Spleen (tissue), 11 donors: ENCODE measurements at regions not wholly inside any gene's neighbourhood (a gene's known extent, or its start where the extent isn't known, plus 50 kb on each side); places are given as distances from the start of the nearest gene placed in this dataset.
A peak's percentile ranks its signal among the peaks of the same experiment; 100 is the strongest.

Experiments
- DNase-seq: peaks from one replicate; pipeline ENCODE4 v3.0.0-alpha.2; 2020
- H3K27ac ChIP-seq, 8 donors: fragments of 200-600 bp; sonication (generic) in 7 of 8; 1 replicate in 4 of 8; 2 replicates in 4 of 8; pipeline versions ENCODE4 v1.5.0 to v1.8.0; 2016 to 2021; ENCODE audit warnings: inconsistent platforms in 4 of 8, mild to moderate bottlenecking in 4 of 8, moderate library complexity in 1 of 8
- H3K27me3 ChIP-seq, 7 donors: fragments of 200-600 bp; sonication (generic) in 6 of 7; replicated peaks in 1 of 7; 1 replicate in 4 of 7; 2 replicates in 3 of 7; pipeline versions ENCODE4 v1.5.0 to v1.8.0; 2016 to 2021; ENCODE audit warnings: inconsistent platforms in 3 of 7, mild to moderate bottlenecking in 1 of 7
- H3K36me3 ChIP-seq, 6 donors: fragments of 200-600 bp; sonication (generic) in 5 of 6; 1 replicate in 4 of 6; 2 replicates in 2 of 6; pipeline versions ENCODE4 v1.5.0 to v1.8.0; 2016 to 2021; ENCODE audit warnings: inconsistent platforms in 2 of 6
- H3K4me1 ChIP-seq, 6 donors: fragments of 200-600 bp; sonication (generic) in 5 of 6; 1 replicate in 3 of 6; 2 replicates in 3 of 6; pipeline versions ENCODE4 v1.5.0 to v1.8.0; 2016 to 2021; ENCODE audit warnings: inconsistent platforms in 3 of 6
- H3K4me3 ChIP-seq, 8 donors: fragments of 200-600 bp; sonication (generic) in 7 of 8; 1 replicate in 4 of 8; 2 replicates in 4 of 8; pipeline versions ENCODE4 v1.5.0 to v1.8.0; 2016 to 2021; ENCODE audit warnings: inconsistent platforms in 4 of 8, mild to moderate bottlenecking in 4 of 8, moderate library complexity in 2 of 8
- H3K9me3 ChIP-seq, 8 donors: fragments of 200-600 bp; sonication (generic) in 7 of 8; 1 replicate in 4 of 8; 2 replicates in 4 of 8; pipeline versions ENCODE4 v1.5.0 to v1.8.0; 2016 to 2021; ENCODE audit warnings: inconsistent platforms in 4 of 8
- POLR2A ChIP-seq, 3 donors: fragments of 450-650 bp; IDR thresholded peaks; one replicate each; pipeline ENCODE4 v1.5.1; 2017; ENCODE audit warnings: antibody characterized with exemption in 3 of 3, mild to moderate bottlenecking in 1 of 3
- POLR2AphosphoS5 ChIP-seq, 3 donors: sonication (generic); formaldehyde crosslinking; IDR thresholded peaks; one replicate each; pipeline ENCODE4 v1.5.1; 2017; ENCODE audit warnings: antibody characterized with exemption in 3 of 3
- WGBS, 5 donors: extraction: QIAGEN DNeasy Blood & Tissue Kit in 3 of 5; methylation state at CpG; one replicate each; pipeline versions ENCODE4 v1.1.5 to v1.1.7; 2013 to 2018; 5-methylcytosine and 5-hydroxymethylcytosine counted together
- intact Hi-C: fragments of 100-400 bp; cut with DNase I; formaldehyde crosslinking; loops from one replicate; pipeline ENCODE4 v1.15.0; 2023; ENCODE audit warnings: low total_unique reads
- TF ChIP-seq, protein P1 (sequence below), 11 experiments: fragments of 200-600 bp in 7 of 11; fragments of 450-650 bp in 4 of 11; sonication (generic) in 4 of 11; IDR thresholded peaks in 8 of 11; conservative IDR thresholded peaks in 3 of 11; 1 replicate in 7 of 11; 2 replicates in 4 of 11; pipeline versions ENCODE4 v1.4.0 to v1.8.0; 2016 to 2021; ENCODE audit warnings: antibody characterized with exemption in 11 of 11, inconsistent platforms in 4 of 11, mild to moderate bottlenecking in 1 of 11
- donor health status: healthy with polysubstance abuse.
- donor health status: DM: no; HTN: no; CAD: no; lungs with moderate emphysema.
- donor health status: DM: no; HTN: no; CAD: no.
- donor health status: Bipolar disorder and iron deficiency.
- donor health status: healthy.
- donor health status: DM: no; HTN: no; CAD: no.
- donor health status: DM: yes; HTN: yes; CAD: no.

DNA sequence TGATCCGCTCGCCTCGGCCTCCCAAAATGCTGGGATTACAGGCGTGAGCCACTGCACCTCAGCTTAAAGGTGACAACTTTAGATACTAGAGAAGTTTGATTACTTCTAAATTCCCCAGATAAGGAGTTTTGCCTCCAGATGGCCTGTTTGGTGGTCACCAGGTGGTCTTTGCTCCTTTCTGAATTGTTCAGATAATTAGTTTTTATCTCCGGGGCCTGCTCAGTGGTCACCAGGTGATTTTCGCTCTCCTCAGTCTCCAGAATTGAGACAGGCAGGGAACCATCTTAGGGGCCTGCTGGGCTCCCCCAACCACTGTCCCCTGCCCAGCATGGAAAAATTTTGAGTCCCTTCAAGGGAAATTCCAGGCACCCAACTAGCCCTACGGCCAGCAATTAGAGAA, 62.6 kb downstream of the GPR6 start:
- intact Hi-C loops: loop anchor here (2.0 kb wide), 1 partner anchor 348 kb away; no protein-coding TSS in a partner anchor
- no peak for DNase-seq
- Histone ChIP-seq H3K27me3 (no peaks in the 10 kb centered on the region), H3K4me3 (no peak overlapping the region), H3K9me3 (peaks cover 0 to 2% (median 0%) of the 10 kb centered on the region in 8 donors), H3K27ac (no peak overlapping the region), H3K36me3 (no peaks in the 10 kb centered on the region), H3K4me1 (peaks cover 0 to 43% (median 17%) of the 10 kb centered on the region in 6 donors)
- TF ChIP-seq POLR2A (IDR thresholded peaks at IDR 0.05) (no peak), POLR2AphosphoS5 (IDR thresholded peaks at IDR 0.05) (no peak)
- TF ChIP-seq, protein P1, sequence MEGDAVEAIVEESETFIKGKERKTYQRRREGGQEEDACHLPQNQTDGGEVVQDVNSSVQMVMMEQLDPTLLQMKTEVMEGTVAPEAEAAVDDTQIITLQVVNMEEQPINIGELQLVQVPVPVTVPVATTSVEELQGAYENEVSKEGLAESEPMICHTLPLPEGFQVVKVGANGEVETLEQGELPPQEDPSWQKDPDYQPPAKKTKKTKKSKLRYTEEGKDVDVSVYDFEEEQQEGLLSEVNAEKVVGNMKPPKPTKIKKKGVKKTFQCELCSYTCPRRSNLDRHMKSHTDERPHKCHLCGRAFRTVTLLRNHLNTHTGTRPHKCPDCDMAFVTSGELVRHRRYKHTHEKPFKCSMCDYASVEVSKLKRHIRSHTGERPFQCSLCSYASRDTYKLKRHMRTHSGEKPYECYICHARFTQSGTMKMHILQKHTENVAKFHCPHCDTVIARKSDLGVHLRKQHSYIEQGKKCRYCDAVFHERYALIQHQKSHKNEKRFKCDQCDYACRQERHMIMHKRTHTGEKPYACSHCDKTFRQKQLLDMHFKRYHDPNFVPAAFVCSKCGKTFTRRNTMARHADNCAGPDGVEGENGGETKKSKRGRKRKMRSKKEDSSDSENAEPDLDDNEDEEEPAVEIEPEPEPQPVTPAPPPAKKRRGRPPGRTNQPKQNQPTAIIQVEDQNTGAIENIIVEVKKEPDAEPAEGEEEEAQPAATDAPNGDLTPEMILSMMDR (IDR thresholded peaks at IDR 0.05 in 8 of 11, conservative IDR thresholded peaks at IDR 0.05 in 3 of 11): no peak
- whole genome bisulfite sequencing, 5 donors: 84 to 91% (median 91%) methylated on average over 7 of the region's 7 CpGs

DNA sequence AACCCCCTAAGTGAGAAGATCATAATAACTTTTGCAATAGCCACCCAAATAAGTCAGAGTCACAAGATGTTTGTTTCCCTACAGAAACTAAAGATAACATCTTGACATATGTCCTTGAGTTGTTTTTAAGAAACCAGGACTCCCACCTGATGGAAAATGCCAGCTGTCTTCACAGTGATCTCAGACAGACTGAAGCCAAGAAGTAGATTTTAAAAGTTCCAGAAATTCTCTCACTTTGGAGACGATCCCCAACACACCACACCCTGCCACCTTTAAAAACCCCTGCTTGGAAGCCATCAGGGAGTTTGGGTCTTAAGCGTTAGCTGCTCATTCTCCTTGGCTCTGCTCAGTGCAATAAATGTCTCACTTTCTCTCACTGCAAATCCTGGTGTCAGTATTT, 63.0 kb downstream of the GPR6 start:
- TF ChIP-seq, protein P1 (IDR thresholded peaks at IDR 0.05 in 8 of 11, conservative IDR thresholded peaks at IDR 0.05 in 3 of 11): peak in 1 of 11 experiments; percentile 6
- TF ChIP-seq POLR2AphosphoS5 (IDR thresholded peaks at IDR 0.05): no peak
- Histone ChIP-seq H3K4me1 (peaks cover 0 to 43% (median 17%) of the 10 kb centered on the region in 6 donors), H3K27me3 (no peaks in the 10 kb centered on the region), H3K9me3 (peaks cover 0 to 6% (median 0%) of the 10 kb centered on the region in 8 donors), H3K36me3 (no peaks in the 10 kb centered on the region), H3K4me3 (no peak overlapping the region), H3K27ac (no peak overlapping the region)
- intact Hi-C loops: loop anchor here (2.0 kb wide), 1 partner anchor 348 kb away; no protein-coding TSS in a partner anchor
- 74 to 91% (median 82%) methylated on average over 2 of the region's 2 CpGs for WGBS, 5 donors
- no peak for DNase-seq

DNA sequence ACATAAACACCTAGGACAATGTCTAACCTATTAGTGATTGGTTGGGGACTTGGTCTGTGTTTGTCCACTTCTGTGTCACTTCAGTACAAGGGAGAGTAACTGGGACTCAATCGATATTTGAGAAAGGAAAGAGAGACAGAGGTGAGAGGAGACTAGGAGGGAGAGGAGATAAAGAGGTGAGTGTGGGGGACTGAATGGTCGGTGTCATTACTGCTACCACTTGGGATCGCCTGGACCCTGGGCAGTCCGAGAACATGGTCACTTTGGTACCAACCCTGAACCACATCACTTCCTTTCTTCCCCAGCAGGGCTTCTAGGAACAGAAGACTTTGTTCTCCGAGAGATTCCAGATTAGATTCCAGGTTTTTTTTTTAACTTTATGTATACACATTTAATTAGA, 63.7 kb downstream of the GPR6 start:
- 84 to 93% (median 90%) methylated on average over 5 of the region's 5 CpGs for WGBS, 5 donors
- no peaks in the 10 kb centered on the region for H3K27me3 ChIP-seq
- DNase-seq: no peak
- H3K27ac ChIP-seq: no peak overlapping the region
- peaks cover 0 to 43% (median 17%) of the 10 kb centered on the region in 6 donors for H3K4me1 ChIP-seq
- no peaks in the 10 kb centered on the region for H3K36me3 ChIP-seq
- intact Hi-C loops: loop anchor here (2.0 kb wide), 1 partner anchor 347 kb away; no protein-coding TSS in a partner anchor
- TF ChIP-seq, protein P1 (IDR thresholded peaks at IDR 0.05 in 8 of 11, conservative IDR thresholded peaks at IDR 0.05 in 3 of 11): no peak
- TF ChIP-seq POLR2A (IDR thresholded peaks at IDR 0.05) (no peak), POLR2AphosphoS5 (IDR thresholded peaks at IDR 0.05) (no peak)
- peaks cover 0 to 6% (median 0%) of the 10 kb centered on the region in 8 donors for H3K9me3 ChIP-seq
- no peak overlapping the region for H3K4me3 ChIP-seq

DNA sequence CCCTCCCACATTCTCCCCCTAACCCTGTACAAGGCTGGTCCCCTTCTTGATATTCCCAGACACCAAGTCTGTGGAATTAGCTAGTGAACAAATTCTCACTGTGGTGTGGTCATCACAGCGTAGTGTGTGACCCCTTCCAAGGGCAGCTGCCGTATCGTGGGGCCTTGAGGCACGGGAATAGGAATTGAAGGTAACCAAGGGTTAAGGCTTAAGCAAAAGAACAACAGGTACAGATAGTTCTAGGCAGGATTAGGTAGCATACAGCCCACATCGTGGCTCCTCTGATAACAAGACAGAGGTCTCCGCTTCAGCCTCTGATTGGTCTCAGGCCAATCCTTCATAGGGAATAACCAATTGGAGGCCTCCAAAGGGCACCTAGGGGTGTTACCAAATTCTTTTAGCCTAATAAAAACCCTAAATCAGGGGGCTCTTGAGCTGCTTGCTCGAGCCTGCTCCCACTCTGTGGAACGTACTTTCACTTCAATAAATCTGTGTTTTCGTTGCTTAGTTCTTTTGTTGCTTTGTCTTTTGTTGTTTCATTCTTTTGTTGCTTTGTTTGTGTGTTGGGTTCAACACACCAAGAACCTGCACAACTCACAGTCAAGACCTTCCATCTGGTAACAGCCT, 64.7 kb downstream of the GPR6 start:
- peaks cover 0 to 6% (median 0%) of the 10 kb centered on the region in 8 donors for H3K9me3 ChIP-seq
- no peaks in the 10 kb centered on the region for H3K36me3 ChIP-seq
- TF ChIP-seq POLR2A (IDR thresholded peaks at IDR 0.05): no peak
- TF ChIP-seq POLR2AphosphoS5 (IDR thresholded peaks at IDR 0.05): no peak
- H3K4me1 ChIP-seq: peaks cover 0 to 43% (median 17%) of the 10 kb centered on the region in 6 donors
- 86 to 93% (median 89%) methylated on average over 9 of the region's 9 CpGs for WGBS, 5 donors
- H3K4me3 ChIP-seq: no peak overlapping the region
- intact Hi-C loops: no loop called here
- no peak for DNase-seq
- H3K27me3 ChIP-seq: no peaks in the 10 kb centered on the region
- no peak overlapping the region for H3K27ac ChIP-seq
